Thymus (tissue), 11 donors: ENCODE measurements at regions not wholly inside any gene's neighbourhood (a gene's known extent, or its start where the extent isn't known, plus 50 kb on each side); places are given as distances from the start of the nearest gene placed in this dataset.

ENCODE experiments used
- DNase-seq, 9 donors: peaks; one replicate each; pipeline ENCODE4 v3.0.0-alpha.2; 2013; ENCODE audit warnings: low spot score in 9 of 9, low read depth in 6 of 9, missing footprints in 1 of 9
- H3K27ac ChIP-seq, 2 donors: one replicate each; pipeline ENCODE4 v1.5.1; 2013; ENCODE audit warnings: control low read depth in 1 of 2, low read depth in 1 of 2, low read length in 1 of 2, mild to moderate bottlenecking in 1 of 2, moderate library complexity in 1 of 2
- H3K27me3 ChIP-seq, 2 donors: one replicate each; pipeline ENCODE4 v1.5.1; 2013; ENCODE audit warnings: low read length in 1 of 2; ENCODE audit not compliant: control insufficient read depth in 2 of 2, insufficient read depth in 1 of 2
- H3K36me3 ChIP-seq, 2 donors: one replicate each; pipeline ENCODE4 v1.5.1; 2013; ENCODE audit warnings: low read length in 1 of 2, mild to moderate bottlenecking in 1 of 2, moderate library complexity in 1 of 2; ENCODE audit not compliant: control insufficient read depth in 2 of 2, insufficient read depth in 2 of 2
- H3K4me1 ChIP-seq, 2 donors: one replicate each; pipeline ENCODE4 v1.5.1; 2013; ENCODE audit warnings: low read length in 2 of 2; ENCODE audit not compliant: control insufficient read depth in 2 of 2, insufficient read depth in 2 of 2
- H3K4me3 ChIP-seq, 2 donors: one replicate each; pipeline ENCODE4 v1.5.1; 2013; ENCODE audit warnings: low read length in 2 of 2, control low read depth in 1 of 2, mild to moderate bottlenecking in 1 of 2
- H3K9me3 ChIP-seq, 2 donors: one replicate each; pipeline ENCODE4 v1.5.1; 2013; ENCODE audit warnings: low read length in 1 of 2, mild to moderate bottlenecking in 1 of 2; ENCODE audit not compliant: control insufficient read depth in 2 of 2, insufficient read depth in 1 of 2
- WGBS: extraction: QIAGEN DNeasy Blood & Tissue Kit; methylation state at CpG from one replicate; pipeline ENCODE4 v1.1.7; 2013; 5-methylcytosine and 5-hydroxymethylcytosine counted together
- donor health status: healthy.

- H3K4me3 ChIP-seq = no peak overlapping the region
- WGBS = 91% methylated on average over 2 of the region's 2 CpGs
- DNase-seq = no peak
Observed at GRCh38 chr11:91174193-91174592, 951.3 kb upstream of the CHORDC1 start.

GRCh38 chr11:91173701-91174100 is 950.9 kb upstream of the CHORDC1 start:
- Histone ChIP-seq H3K9me3 (no peaks in the 10 kb centered on the region), H3K4me3 (no peak overlapping the region), H3K27ac (no peak overlapping the region), H3K36me3 (no peaks in the 10 kb centered on the region), H3K4me1 (no peaks in the 10 kb centered on the region), H3K27me3 (no peaks in the 10 kb centered on the region)
- DNase-seq = no peak

More at GRCh38 chr11:91174193-91174592, 951.3 kb upstream of the CHORDC1 start:
- no peaks in the 10 kb centered on the region for H3K9me3 ChIP-seq
- no peaks in the 10 kb centered on the region for H3K4me1 ChIP-seq
- H3K27me3 ChIP-seq = no peaks in the 10 kb centered on the region
- no peak overlapping the region for H3K27ac ChIP-seq
- no peaks in the 10 kb centered on the region for H3K36me3 ChIP-seq

DNA sequence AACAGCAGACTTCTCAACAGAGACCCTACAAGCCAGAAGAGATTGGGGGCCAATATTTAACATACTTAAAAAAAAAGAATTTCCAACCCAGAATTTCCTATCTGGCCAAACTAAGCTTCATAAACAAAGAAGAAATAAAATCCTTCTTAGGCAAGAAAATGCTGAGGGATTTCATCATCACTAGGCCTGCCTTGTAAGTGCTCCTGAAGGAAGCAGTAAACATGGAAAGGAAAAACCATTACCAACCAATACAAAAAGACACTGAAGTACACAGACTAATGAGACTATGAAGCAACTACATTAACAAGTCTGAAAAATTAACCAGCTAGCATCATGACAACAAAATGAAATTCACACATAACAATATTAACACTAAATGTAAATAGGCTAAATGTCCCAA is 947.9 kb upstream of the CHORDC1 start:
- no peak for DNase-seq
- no peak overlapping the region for H3K27ac ChIP-seq
- no peaks in the 10 kb centered on the region for H3K27me3 ChIP-seq
- H3K4me3 ChIP-seq = no peak overlapping the region
- no peaks in the 10 kb centered on the region for H3K9me3 ChIP-seq
- no peaks in the 10 kb centered on the region for H3K36me3 ChIP-seq
- no peaks in the 10 kb centered on the region for H3K4me1 ChIP-seq

GRCh38 chr11:91164452-91164822 is 941.6 kb upstream of the CHORDC1 start:
- WGBS = 93% methylated on average over 3 of the region's 3 CpGs
- DNase-seq = no peak
- Histone ChIP-seq H3K27me3 (no peaks in the 10 kb centered on the region), H3K36me3 (no peaks in the 10 kb centered on the region), H3K4me3 (no peak overlapping the region), H3K9me3 (no peaks in the 10 kb centered on the region), H3K27ac (no peak overlapping the region), H3K4me1 (no peaks in the 10 kb centered on the region)

GRCh38 chr11:91163619-91164451 is 941.0 kb upstream of the CHORDC1 start:
- H3K27ac ChIP-seq = no peak overlapping the region
- WGBS = 72% methylated on average over 2 of the region's 2 CpGs
- H3K36me3 ChIP-seq = no peaks in the 10 kb centered on the region
- DNase-seq = no peak
- no peaks in the 10 kb centered on the region for H3K4me1 ChIP-seq
- H3K9me3 ChIP-seq = no peaks in the 10 kb centered on the region
- no peaks in the 10 kb centered on the region for H3K27me3 ChIP-seq
- H3K4me3 ChIP-seq = no peak overlapping the region

- DNase-seq = no peak
- no peaks in the 10 kb centered on the region for H3K4me1 ChIP-seq
- 82% methylated on average over 1 of the region's 1 CpG for WGBS
- H3K9me3 ChIP-seq = no peaks in the 10 kb centered on the region
- no peaks in the 10 kb centered on the region for H3K36me3 ChIP-seq
- no peaks in the 10 kb centered on the region for H3K27me3 ChIP-seq
- no peak overlapping the region for H3K27ac ChIP-seq
- H3K4me3 ChIP-seq = no peak overlapping the region
Observed at GRCh38 chr11:91160661-91161060, 937.8 kb upstream of the CHORDC1 start.

GRCh38 chr11:91158891-91159537 is 936.2 kb upstream of the CHORDC1 start:
- no peaks in the 10 kb centered on the region for H3K4me1 ChIP-seq
- no peaks in the 10 kb centered on the region for H3K9me3 ChIP-seq
- no peak overlapping the region for H3K4me3 ChIP-seq
- 96% methylated on average over 3 of the region's 3 CpGs for WGBS
- no peaks in the 10 kb centered on the region for H3K36me3 ChIP-seq
- no peak for DNase-seq
- H3K27me3 ChIP-seq = no peaks in the 10 kb centered on the region
- H3K27ac ChIP-seq = no peak overlapping the region

GRCh38 chr11:91158297-91158696 is 935.4 kb upstream of the CHORDC1 start:
- DNase-seq = no peak
- Histone ChIP-seq H3K9me3 (no peaks in the 10 kb centered on the region), H3K27me3 (no peaks in the 10 kb centered on the region), H3K27ac (no peak overlapping the region), H3K36me3 (no peaks in the 10 kb centered on the region), H3K4me1 (no peaks in the 10 kb centered on the region), H3K4me3 (no peak overlapping the region)
- 67% methylated on average over 1 of the region's 1 CpG for WGBS

DNA sequence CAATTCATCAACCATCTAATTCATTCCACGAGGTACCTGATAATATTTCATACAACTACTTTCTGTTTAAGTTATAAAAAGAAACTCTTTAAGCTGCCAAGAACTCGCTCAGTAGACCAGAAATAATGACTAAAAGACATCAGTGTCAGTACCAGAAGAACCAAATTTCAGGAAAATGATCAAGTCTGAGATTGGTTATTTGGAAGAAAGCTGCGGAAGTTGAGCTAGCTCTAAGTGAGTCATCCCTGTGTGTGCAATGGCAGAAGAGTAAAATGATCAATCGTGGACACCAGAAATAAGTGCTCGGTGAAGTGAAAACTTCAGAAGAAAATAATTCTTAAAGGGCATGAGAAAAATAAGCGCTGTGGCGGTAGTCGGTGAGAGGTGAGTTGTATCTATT is 933.2 kb upstream of the CHORDC1 start:
- Histone ChIP-seq H3K4me3 (no peak overlapping the region), H3K4me1 (no peaks in the 10 kb centered on the region), H3K27me3 (no peaks in the 10 kb centered on the region), H3K27ac (no peak overlapping the region), H3K36me3 (no peaks in the 10 kb centered on the region), H3K9me3 (peaks cover 0 to 7% of the 10 kb centered on the region in 2 donors)
- no peak for DNase-seq
- WGBS = 85% methylated on average over 8 of the region's 8 CpGs
